IMR-90 (cell line): ENCODE measurements at regions not wholly inside any gene's neighbourhood (a gene's known extent, or its start where the extent isn't known, plus 50 kb on each side); places are given as distances from the start of the nearest gene placed in this dataset.

Source experiments
- ATAC-seq: fragments of 200-7000 bp; cut with Tn5 transposase; 2 replicates; pipeline ENCODE4 v1.9.1; 2020; ENCODE audit warnings: low read depth, mild to moderate bottlenecking, moderate library complexity
- BruUV-seq: library from RNA; stranded (reverse); fragments of 400-500 nt; replicated peaks from 2 replicates; lab custom pipeline; 2021; lab: Mats Ljungman, UMichigan
- CTCF ChIA-PET: fragments of 300-600 bp; formaldehyde crosslinking; extraction: SDS; loops from one replicate; lab custom pipeline; 2021; ENCODE audit warnings: antibody characterized with exemption; lab: Yijun Ruan, JAX
- POLR2A ChIA-PET: fragments of 300-600 bp; sonication (Branson Sonifier 250); formaldehyde crosslinking; loops from one replicate; lab custom pipeline; 2022; ENCODE audit warnings: antibody characterized with exemption; ENCODE audit not compliant: unreplicated experiment; lab: Charles Lee
- DNase-seq: peaks from one replicate; pipeline ENCODE4 v3.0.0; 2013
- H2AFZ ChIP-seq: replicated peaks from 2 replicates; pipeline ENCODE3; 2013; ENCODE audit warnings: low read length, mild to moderate bottlenecking; ENCODE audit not compliant: poor library complexity
- H2AK5ac ChIP-seq: 2 replicates; pipeline ENCODE4 v1.6.1; 2013; ENCODE audit warnings: low read depth, low read length, inconsistent platforms
- H2AK9ac ChIP-seq: replicated peaks from 2 replicates; pipeline ENCODE3; 2013; ENCODE audit warnings: mild to moderate bottlenecking, low read depth, low read length, moderate library complexity; ENCODE audit not compliant: poor library complexity
- H2BK120ac ChIP-seq: 2 replicates; pipeline ENCODE4 v1.6.1; 2013; ENCODE audit warnings: low read depth, low read length, inconsistent platforms
- H2BK15ac ChIP-seq: 3 replicates; pipeline ENCODE4 v1.6.1; 2013; ENCODE audit warnings: low read depth, low read length, inconsistent platforms
- H2BK20ac ChIP-seq: 2 replicates; pipeline ENCODE4 v1.6.1; 2013; ENCODE audit warnings: low read depth, mild to moderate bottlenecking, inconsistent platforms, low read length, moderate library complexity
- H2BK5ac ChIP-seq: 2 replicates; pipeline ENCODE4 v1.6.1; 2013; ENCODE audit warnings: mild to moderate bottlenecking, low read depth, low read length, inconsistent platforms; ENCODE audit not compliant: poor library complexity, severe bottlenecking
- H3K14ac ChIP-seq: replicated peaks from 2 replicates; pipeline ENCODE4 v1.6.1; 2013; ENCODE audit warnings: low read depth, low read length, inconsistent platforms
- H3K18ac ChIP-seq: 2 replicates; pipeline ENCODE4 v1.6.1; 2013; ENCODE audit warnings: low read depth, low read length, control low read depth
- H3K23ac ChIP-seq: 2 replicates; pipeline ENCODE4 v1.6.1; 2013; ENCODE audit warnings: low read depth, low read length, inconsistent platforms
- H3K27ac ChIP-seq: 2 replicates; pipeline ENCODE4 v1.5.1; 2013; ENCODE audit warnings: mild to moderate bottlenecking, control low read depth, low read length; ENCODE audit not compliant: insufficient read depth
- H3K27me3 ChIP-seq: 2 replicates; pipeline ENCODE4 v1.6.1; 2013; ENCODE audit warnings: low read length; ENCODE audit not compliant: control insufficient read depth, insufficient read depth
- H3K36me3 ChIP-seq: 2 replicates; pipeline ENCODE4 v1.6.1; 2013; ENCODE audit warnings: low read length, mixed read lengths; ENCODE audit not compliant: control insufficient read depth, insufficient read depth
- H3K4ac ChIP-seq: 2 replicates; pipeline ENCODE4 v1.6.1; 2013; ENCODE audit warnings: low read depth, low read length, inconsistent platforms
- H3K4me1 ChIP-seq: 2 replicates; pipeline ENCODE4 v1.6.1; 2013; ENCODE audit warnings: low read length, mixed read lengths; ENCODE audit not compliant: control insufficient read depth, insufficient read depth
- H3K4me2 ChIP-seq: 2 replicates; pipeline ENCODE4 v1.6.1; 2013; ENCODE audit warnings: low read depth, mild to moderate bottlenecking, control low read depth, low read length, moderate library complexity
- H3K4me3 ChIP-seq: 2 replicates; pipeline ENCODE4 v1.5.1; 2013; ENCODE audit warnings: low read depth, mild to moderate bottlenecking, control low read depth, low read length, moderate library complexity; ENCODE audit not compliant: insufficient read depth
- H3K56ac ChIP-seq: 2 replicates; pipeline ENCODE4 v1.6.1; 2013; ENCODE audit warnings: low read length, inconsistent platforms; ENCODE audit not compliant: insufficient read depth; ENCODE audit errors: extremely low read depth
- H3K79me1 ChIP-seq, 2 experiments: 2 replicates each; pipeline ENCODE4 v1.6.1; 2013; ENCODE audit warnings: low read length in 2 of 2, inconsistent platforms in 1 of 2, low read depth in 1 of 2
- H3K9ac ChIP-seq: 2 replicates; pipeline ENCODE4 v1.6.1; 2013; ENCODE audit warnings: low read depth, low read length, control low read depth
- H3K9me1 ChIP-seq: 2 replicates; pipeline ENCODE4 v1.6.1; 2013; ENCODE audit warnings: low read length, inconsistent platforms; ENCODE audit not compliant: insufficient read depth
- H3K9me3 ChIP-seq: 2 replicates; pipeline ENCODE4 v1.6.1; 2013; ENCODE audit warnings: low read length; ENCODE audit not compliant: control insufficient read depth, insufficient read depth
- H4K20me1 ChIP-seq: 2 replicates; pipeline ENCODE4 v1.6.1; 2013; ENCODE audit warnings: low read length, inconsistent platforms; ENCODE audit not compliant: insufficient read depth
- H4K5ac ChIP-seq: 2 replicates; pipeline ENCODE4 v1.6.1; 2013; ENCODE audit warnings: mild to moderate bottlenecking, low read depth, low read length, control low read depth
- H4K8ac ChIP-seq, 2 experiments: 2 replicates each; pipeline ENCODE4 v1.6.1; 2013; ENCODE audit warnings: low read depth in 2 of 2, low read length in 2 of 2, control low read depth in 1 of 2, inconsistent platforms in 1 of 2
- H4K91ac ChIP-seq: 2 replicates; pipeline ENCODE4 v1.6.1; 2013; ENCODE audit warnings: low read depth, low read length, inconsistent platforms; ENCODE audit not compliant: insufficient read depth
- BHLHE40 ChIP-seq: fragments of 150-350 bp; IDR thresholded peaks from 2 replicates; pipeline ENCODE4 v1.6.1; 2016; ENCODE audit warnings: mild to moderate bottlenecking, low read depth, low read length
- CEBPB ChIP-seq: IDR thresholded peaks from 2 replicates; pipeline ENCODE4 v1.6.1; 2012; ENCODE audit warnings: low read depth, low read length, improper control_type of control experiment
- CHD1 ChIP-seq: IDR thresholded peaks from 2 replicates; pipeline ENCODE4 v1.6.1; 2012; ENCODE audit warnings: low read depth, low read length, improper control_type of control experiment
- MAFK ChIP-seq: IDR thresholded peaks from 2 replicates; pipeline ENCODE4 v1.6.1; 2012; ENCODE audit warnings: low read depth, low read length, improper control_type of control experiment
- MAZ ChIP-seq: IDR thresholded peaks from 2 replicates; pipeline ENCODE4 v1.6.1; 2012; ENCODE audit warnings: low read depth, mild to moderate bottlenecking, low read length, improper control_type of control experiment, moderate library complexity, borderline replicate concordance
- MXI1 ChIP-seq: IDR thresholded peaks from 2 replicates; pipeline ENCODE4 v1.6.1; 2012; ENCODE audit warnings: low read depth, mild to moderate bottlenecking, low read length, moderate library complexity, borderline replicate concordance
- RFX5 ChIP-seq: IDR thresholded peaks from 2 replicates; pipeline ENCODE4 v1.8.0; 2012; ENCODE audit warnings: low read depth, mild to moderate bottlenecking, low read length, moderate library complexity
- WGBS, 2 experiments: methylation state at CpG; one replicate each; pipeline versions ENCODE4 v1.1.5 to v1.1.7; 2013; ENCODE audit warnings: missing lambda C conversion rate in 2 of 2; ENCODE audit not compliant: insufficient read length in 1 of 2; ENCODE audit errors: extremely low coverage in 2 of 2; 5-methylcytosine and 5-hydroxymethylcytosine counted together
- dilution Hi-C: fragments of 300-500 bp; cut with HindIII; formaldehyde crosslinking; loops from one replicate; pipeline ENCODE4 v1.14.3; 2018; ENCODE audit warnings: low sequenced_read_pairs; ENCODE audit not compliant: unreplicated experiment
- in situ Hi-C: fragments of 300-500 bp; cut with MboI; formaldehyde crosslinking; loops from 3 replicates; pipeline ENCODE4 v1.14.3; 2019; ENCODE audit warnings: low sequenced_read_pairs, inconsistent platforms, mixed read lengths
- intact Hi-C: fragments of 100-400 bp; cut with micrococcal nuclease; formaldehyde crosslinking; loops from 2 replicates; pipeline ENCODE4 v1.10.0; 2022

DNA sequence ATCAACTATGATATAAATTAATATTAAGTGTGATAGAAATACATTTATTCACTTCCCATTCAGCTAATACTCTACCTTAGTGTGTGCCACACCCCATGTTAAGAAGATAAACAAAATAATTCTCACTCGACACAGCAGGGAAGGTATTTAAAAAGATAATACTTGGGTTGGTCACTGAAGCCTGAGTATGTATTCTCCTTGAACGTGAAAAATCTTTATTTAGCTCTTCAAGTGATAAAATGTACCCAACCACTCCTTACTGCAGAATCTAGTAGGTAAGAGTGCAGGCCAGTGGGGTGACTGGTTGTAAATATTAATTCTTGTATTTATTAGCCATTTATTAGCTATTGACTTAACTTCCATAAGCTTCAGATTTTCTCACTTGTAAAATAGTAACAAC is 372.7 kb upstream of the THBS1 start:
- Histone ChIP-seq H3K56ac (no peak overlapping the region), H3K18ac (peak overlapping the region; percentile 66; the same call in 1 of the 2 replicates), H3K4ac (0 out of 2 replicates have a peak overlapping the region, but pooled peaks have one; percentile 13), H2BK15ac (no peak overlapping the region; the same call in 2 of the 3 replicates), H2AFZ (no peak overlapping the region), H4K20me1 (no peaks in the 10 kb centered on the region), H4K91ac (no peak overlapping the region), H4K8ac (no peak overlapping the region), H2BK120ac (peak overlapping the region; percentile 38; the same call in 1 of the 2 replicates), H2BK5ac (peak overlapping the region; percentile 96), H3K4me3 (no peak overlapping the region), H3K4me2 (no peak overlapping the region), H3K36me3 (no peaks in the 10 kb centered on the region), H3K9me1 (0 out of 2 replicates have a peak, but pooled peaks cover 3% of the 10 kb centered on the region), H3K27ac (no peak overlapping the region), H3K4me1 (peaks cover 13% of the 10 kb centered on the region), H3K9me3 (peaks cover 4% of the 10 kb centered on the region), H3K14ac (0 out of 2 replicates have a peak overlapping the region, but pooled peaks have one; percentile 28), H2BK20ac (no peak overlapping the region), H3K27me3 (no peaks in the 10 kb centered on the region), H3K79me1 (peaks cover 0 to 9% of the 10 kb centered on the region in 2 experiments; a peak in 3 of 4 replicates), H3K23ac (no peak overlapping the region), H2AK5ac (no peak overlapping the region), H3K9ac (no peak overlapping the region), H2AK9ac (no peak overlapping the region), H4K5ac (no peak overlapping the region; the same call in 1 of the 2 replicates)
- intact Hi-C loops = no loop called here
- in situ Hi-C loops = no loop called here
- POLR2A ChIA-PET = no interaction called here
- no CpG with 5 or more reads among the region's 2 CpGs for WGBS, 2 experiments
- no TSS peak for BruUV-seq
- CTCF ChIA-PET = no interaction called here
- TF ChIP-seq MAFK = no peak
- TF ChIP-seq MAZ = no peak
- TF ChIP-seq CHD1 = no peak
- TF ChIP-seq BHLHE40 = no peak
- no peak for TF ChIP-seq MXI1
- TF ChIP-seq RFX5 = no peak
- TF ChIP-seq CEBPB = no peak
- dilution Hi-C loops = no loop called here
- DNase-seq (no peak), ATAC-seq (no peak)
